SK-N-MC (cell line): ENCODE measurements at regions not wholly inside any gene's neighbourhood (a gene's known extent, or its start where the extent isn't known, plus 50 kb on each side); places are given as distances from the start of the nearest gene placed in this dataset.

Experiments
- EZH2 ChIP-seq: fragments of 200-600 bp; sonication (generic); IDR thresholded peaks from one replicate; pipeline ENCODE4 v1.6.1; 2017; ENCODE audit warnings: antibody characterized with exemption
- FOXP2 ChIP-seq: optimal IDR thresholded peaks from 2 replicates; pipeline ENCODE3; 2011; ENCODE audit warnings: mild to moderate bottlenecking, moderate library complexity; ENCODE audit not compliant: insufficient read depth; ENCODE audit errors: extremely low read length, control extremely low read depth
- POLR2AphosphoS5 ChIP-seq: IDR thresholded peaks from 2 replicates; pipeline ENCODE4 v1.6.1; 2012; ENCODE audit warnings: mild to moderate bottlenecking, low read depth, low read length, borderline replicate concordance

- TF ChIP-seq POLR2AphosphoS5 (no peak), EZH2 (no peak), FOXP2 (no peak)
Observed at GRCh38 chr6:74479420-74479819, 726.4 kb downstream of the COL12A1 start.
